Heart left ventricle (tissue), 16 donors: ENCODE measurements at regions not wholly inside any gene's neighbourhood (a gene's known extent, or its start where the extent isn't known, plus 50 kb on each side); places are given as distances from the start of the nearest gene placed in this dataset.

Experiments used
- ATAC-seq, 4 donors: fragments of 200-7000 bp; cut with Tn5 transposase; one replicate each; pipeline ENCODE4 v1.9.1; 2020 to 2022; ENCODE audit warnings: moderate library complexity in 4 of 4, mild to moderate bottlenecking in 3 of 4, moderate number of reproducible peaks in 1 of 4
- DNase-seq, 5 donors: peaks; one replicate each; pipeline ENCODE4 v3.0.0-alpha.2; 2020
- H3K27ac ChIP-seq, 12 donors: fragments of 200-600 bp; sonication (generic) in 4 of 12; one replicate each; pipeline versions ENCODE4 v1.5.0 to v1.8.0; 2016 to 2022; ENCODE audit warnings: mild to moderate bottlenecking in 2 of 12
- H3K27me3 ChIP-seq, 9 donors: fragments of 200-600 bp; sonication (generic) in 2 of 9; one replicate each; pipeline versions ENCODE4 v1.5.1 to v1.8.0; 2016 to 2022; ENCODE audit warnings: mild to moderate bottlenecking in 3 of 9
- H3K36me3 ChIP-seq, 9 donors: fragments of 200-600 bp; sonication (generic) in 2 of 9; one replicate each; pipeline versions ENCODE4 v1.5.0 to v1.8.0; 2018 to 2022; ENCODE audit warnings: mild to moderate bottlenecking in 2 of 9
- H3K4me1 ChIP-seq, 12 donors: fragments of 200-600 bp; sonication (generic) in 4 of 12; one replicate each; pipeline versions ENCODE4 v1.5.0 to v1.8.0; 2016 to 2022; ENCODE audit warnings: mild to moderate bottlenecking in 3 of 12
- H3K4me3 ChIP-seq, 12 donors: fragments of 200-600 bp; sonication (generic) in 4 of 12; one replicate each; pipeline versions ENCODE4 v1.5.0 to v1.8.0; 2017 to 2022; ENCODE audit warnings: mild to moderate bottlenecking in 9 of 12, moderate library complexity in 4 of 12
- H3K9me3 ChIP-seq, 12 donors: fragments of 200-600 bp; sonication (generic) in 4 of 12; one replicate each; pipeline versions ENCODE4 v1.5.0 to v1.8.0; 2016 to 2022; ENCODE audit warnings: mild to moderate bottlenecking in 1 of 12
- POLR2A ChIP-seq, 2 donors: fragments of 450-650 bp; IDR thresholded peaks; one replicate each; pipeline ENCODE4 v1.6.1; 2017; ENCODE audit warnings: antibody characterized with exemption in 2 of 2, mild to moderate bottlenecking in 2 of 2, moderate library complexity in 2 of 2
- WGBS, 4 donors: extraction: QIAGEN DNeasy Blood & Tissue Kit in 2 of 4; methylation state at CpG; one replicate each; pipeline versions ENCODE4 v1.1.5 to v1.1.7; 2013 to 2018; 5-methylcytosine and 5-hydroxymethylcytosine counted together
- intact Hi-C, 10 donors: fragments of 100-400 bp; cut with DNase I; formaldehyde crosslinking; loops; one replicate each; pipeline versions ENCODE4 v1.11.1 to v1.14.2; 2022
- TF ChIP-seq, protein P1 (sequence below), 12 donors: fragments of 200-600 bp; sonication (generic) in 4 of 12; IDR thresholded peaks; one replicate each; pipeline versions ENCODE4 v1.5.0 to v1.8.0; 2018 to 2022; ENCODE audit warnings: antibody characterized with exemption in 12 of 12, mild to moderate bottlenecking in 5 of 12
- donor health status: ischemic (EF 13 %, LVEDD 7.1; RV severe dilation, severe dysfunction).
- donor health status: healthy with polysubstance abuse.
- donor health status: DM: no; HTN: yes; CAD: no.
- donor health status: DM: no; HTN: no; CAD: no.
- donor health status: ischemic (EF 25% LVEDD 6.9; RV normal size, moderate dysfunction).
- donor health status: ischemic (EF 25% LVEDD 5.7; RV mildly dilated, moderate dysfunction).
- donor health status: healthy.
- donor health status: DM: yes; HTN: yes; CAD: no.
- donor health status: ischemic (EF 35%, LVEDD 5.7; RV mildly dilated, moderate dysfunction).
- donor health status: nonischemic (EF 11% LVEDD 7.7; RV severe dilation, severe dysfunction).
- donor health status: DM: yes; HTN: yes; CAD: no.
- donor health status: PGD.
- donor health status: ischemic (EF 29% LVEDD 5.4; RV normal size, mild dysfunction).
- donor health status: nonischemic (EF 23%, LVEDD 6.1; RV moderate dilation, normal function).

DNA sequence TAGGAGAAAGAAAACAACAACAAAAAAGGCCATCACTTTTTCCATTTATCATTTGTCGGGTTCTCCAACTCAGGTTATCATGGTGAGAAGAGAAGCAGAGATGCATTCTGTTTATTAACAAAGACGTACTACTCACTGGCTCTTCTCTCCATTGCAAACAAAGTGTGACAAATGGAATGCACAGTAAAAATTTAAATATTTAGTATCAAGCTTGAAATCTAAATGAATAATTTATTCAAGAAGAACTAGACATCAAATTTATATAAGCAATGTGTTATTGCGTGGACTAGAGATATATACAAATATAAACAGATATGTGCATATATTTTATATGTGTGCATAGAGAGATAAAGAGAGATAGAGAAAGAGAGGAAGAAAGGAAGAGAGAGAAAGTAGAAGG is 236.5 kb downstream of the DSEL start:
- TF ChIP-seq, protein P1, sequence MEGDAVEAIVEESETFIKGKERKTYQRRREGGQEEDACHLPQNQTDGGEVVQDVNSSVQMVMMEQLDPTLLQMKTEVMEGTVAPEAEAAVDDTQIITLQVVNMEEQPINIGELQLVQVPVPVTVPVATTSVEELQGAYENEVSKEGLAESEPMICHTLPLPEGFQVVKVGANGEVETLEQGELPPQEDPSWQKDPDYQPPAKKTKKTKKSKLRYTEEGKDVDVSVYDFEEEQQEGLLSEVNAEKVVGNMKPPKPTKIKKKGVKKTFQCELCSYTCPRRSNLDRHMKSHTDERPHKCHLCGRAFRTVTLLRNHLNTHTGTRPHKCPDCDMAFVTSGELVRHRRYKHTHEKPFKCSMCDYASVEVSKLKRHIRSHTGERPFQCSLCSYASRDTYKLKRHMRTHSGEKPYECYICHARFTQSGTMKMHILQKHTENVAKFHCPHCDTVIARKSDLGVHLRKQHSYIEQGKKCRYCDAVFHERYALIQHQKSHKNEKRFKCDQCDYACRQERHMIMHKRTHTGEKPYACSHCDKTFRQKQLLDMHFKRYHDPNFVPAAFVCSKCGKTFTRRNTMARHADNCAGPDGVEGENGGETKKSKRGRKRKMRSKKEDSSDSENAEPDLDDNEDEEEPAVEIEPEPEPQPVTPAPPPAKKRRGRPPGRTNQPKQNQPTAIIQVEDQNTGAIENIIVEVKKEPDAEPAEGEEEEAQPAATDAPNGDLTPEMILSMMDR (IDR thresholded peaks at IDR 0.05): no peak
- no peak for TF ChIP-seq POLR2A (IDR thresholded peaks at IDR 0.05)
- intact Hi-C loops: no loop called here
- Histone ChIP-seq H3K4me3 (no peak overlapping the region), H3K36me3 (no peaks in the 10 kb centered on the region), H3K4me1 (no peaks in the 10 kb centered on the region), H3K9me3 (no peaks in the 10 kb centered on the region), H3K27me3 (peaks cover 0 to 2% (median 0%) of the 10 kb centered on the region in 9 donors), H3K27ac (no peak overlapping the region)
- no peak for DNase-seq
- WGBS, 4 donors: 40 to 72% (median 53%) methylated on average over 3 of the region's 3 CpGs
- no peak for ATAC-seq

DNA sequence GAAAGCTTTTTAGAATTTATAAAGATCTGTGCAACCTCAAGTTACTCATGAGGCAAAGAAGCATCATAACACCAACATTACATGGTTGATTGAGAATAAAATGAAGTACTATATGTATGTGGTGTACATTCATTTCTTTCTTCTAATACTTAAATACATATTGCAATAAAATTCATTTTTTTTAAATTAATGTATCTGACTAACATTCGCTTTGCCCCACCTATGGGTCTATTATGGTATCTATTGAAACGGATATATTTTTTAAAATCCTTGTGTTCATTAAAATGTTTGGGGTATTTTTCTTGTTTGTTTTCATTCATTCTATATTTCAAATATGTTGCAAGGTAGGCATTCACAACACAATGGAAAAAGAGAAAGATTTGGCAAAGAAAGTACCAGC is 237.5 kb downstream of the DSEL start:
- Histone ChIP-seq H3K27ac (no peak overlapping the region), H3K27me3 (no peaks in the 10 kb centered on the region), H3K4me1 (no peaks in the 10 kb centered on the region), H3K36me3 (no peaks in the 10 kb centered on the region), H3K9me3 (no peaks in the 10 kb centered on the region), H3K4me3 (no peak overlapping the region)
- WGBS, 4 donors: 82 to 90% (median 87%) methylated on average over 2 of the region's 2 CpGs
- intact Hi-C loops: no loop called here
- DNase-seq (no peak), ATAC-seq (no peak)
- no peak for TF ChIP-seq POLR2A (IDR thresholded peaks at IDR 0.05)
- TF ChIP-seq, protein P1 (IDR thresholded peaks at IDR 0.05): no peak

DNA sequence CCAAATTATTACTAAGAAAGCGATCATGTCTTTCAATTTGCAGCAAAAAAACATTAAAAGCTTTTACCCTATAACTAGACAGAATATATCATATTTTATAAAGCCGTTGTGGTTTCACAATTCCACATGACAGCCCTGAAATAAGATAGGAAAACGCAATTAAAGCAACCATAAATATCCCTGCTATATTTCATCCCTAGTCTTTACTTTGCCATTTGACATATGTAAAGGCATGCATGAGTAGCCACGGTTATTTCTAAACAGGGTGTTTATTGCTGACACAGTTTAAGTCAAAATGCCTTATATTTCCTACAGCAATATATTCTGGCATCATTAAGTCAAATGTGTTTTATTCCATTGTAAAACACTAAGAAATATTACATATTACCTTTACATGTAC is 239.9 kb downstream of the DSEL start:
- H3K4me1 ChIP-seq: no peaks in the 10 kb centered on the region
- peaks cover 0 to 8% (median 0%) of the 10 kb centered on the region in 12 donors for H3K9me3 ChIP-seq
- intact Hi-C loops: no loop called here
- H3K4me3 ChIP-seq: no peak overlapping the region
- TF ChIP-seq, protein P1 (IDR thresholded peaks at IDR 0.05): no peak
- no peak for TF ChIP-seq POLR2A (IDR thresholded peaks at IDR 0.05)
- DNase-seq: no peak
- no peaks in the 10 kb centered on the region for H3K36me3 ChIP-seq
- WGBS, 4 donors: 77 to 83% (median 80%) methylated on average over 4 of the region's 4 CpGs
- H3K27ac ChIP-seq: no peak overlapping the region
- ATAC-seq: no peak
- no peaks in the 10 kb centered on the region for H3K27me3 ChIP-seq

DNA sequence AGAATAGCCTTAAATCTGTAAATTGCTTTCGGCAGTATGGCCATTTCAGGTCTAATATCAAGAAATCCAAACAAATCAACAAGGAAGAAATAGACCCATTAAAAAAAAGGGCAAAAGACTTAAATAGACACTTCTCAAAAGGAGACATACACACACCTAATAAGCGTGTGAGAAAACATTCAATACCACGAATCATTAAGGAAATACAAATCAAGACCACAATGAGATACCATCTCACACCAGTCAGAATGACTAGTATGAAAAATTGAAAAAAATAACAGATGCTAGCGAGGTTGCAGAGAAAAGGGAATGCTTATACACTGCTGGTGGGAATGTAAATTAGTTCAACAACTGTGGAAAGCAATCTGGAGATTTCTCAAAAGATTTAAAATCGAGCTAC is 243.2 kb downstream of the DSEL start:
- ATAC-seq (no peak), DNase-seq (no peak)
- TF ChIP-seq, protein P1 (IDR thresholded peaks at IDR 0.05): no peak
- no peak for TF ChIP-seq POLR2A (IDR thresholded peaks at IDR 0.05)
- no peaks in the 10 kb centered on the region for H3K27me3 ChIP-seq
- H3K9me3 ChIP-seq: peaks cover 0 to 8% (median 0%) of the 10 kb centered on the region in 12 donors
- H3K27ac ChIP-seq: no peak overlapping the region
- no peaks in the 10 kb centered on the region for H3K4me1 ChIP-seq
- 69 to 83% (median 77%) methylated on average over 5 of the region's 5 CpGs for WGBS, 4 donors
- intact Hi-C loops: no loop called here
- no peaks in the 10 kb centered on the region for H3K36me3 ChIP-seq
- H3K4me3 ChIP-seq: no peak overlapping the region
